ENCODE measurements at regions not wholly inside any gene's neighbourhood (a gene's known extent, or its start where the extent isn't known, plus 50 kb on each side); places are given as distances from the start of the nearest gene placed in this dataset.

- Mint-ChIP-seq H3K27me3 (no peaks in the 10 kb centered on the region), H3K36me3 (ENCODE audit: low read depth) (no peaks in the 10 kb centered on the region), H3K4me1 (no peaks in the 10 kb centered on the region), H3K4me3 (no peak overlapping the region), H3K27ac (no peak overlapping the region)
- peaks cover 4% of the 10 kb centered on the region for H3K9me3 ChIP-seq (ENCODE audit: control insufficient read depth, low read length, poor library complexity, severe bottlenecking)
- ATAC-seq (no peak), DNase-seq (no peak)
Observed at GRCh38 chr4:165757451-165757850, 115.6 kb upstream of the TLL1 start.

DNA sequence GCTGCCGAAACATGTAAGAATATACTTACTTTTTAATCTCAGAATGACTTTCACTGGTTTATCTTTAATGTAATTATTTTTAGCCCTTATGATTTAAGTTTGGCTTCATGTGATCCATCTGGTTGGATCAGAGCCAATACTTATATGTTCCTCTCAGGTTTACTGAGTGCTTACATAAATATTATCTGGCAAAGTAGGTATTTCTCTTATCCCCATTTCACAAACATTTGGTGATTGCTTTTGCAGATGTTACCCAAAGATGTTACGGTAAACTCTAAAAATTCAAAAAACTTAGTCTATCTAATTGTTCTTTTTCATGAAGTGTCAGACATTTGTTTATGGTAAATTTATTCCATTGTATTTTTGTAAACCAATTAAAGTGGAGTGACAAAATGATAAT, 115.0 kb upstream of the TLL1 start:
- Mint-ChIP-seq H3K36me3 (ENCODE audit: low read depth) (no peaks in the 10 kb centered on the region), H3K27me3 (no peaks in the 10 kb centered on the region), H3K4me3 (no peak overlapping the region), H3K27ac (no peak overlapping the region), H3K4me1 (no peaks in the 10 kb centered on the region)
- ATAC-seq (no peak), DNase-seq (no peak)
- peaks cover 4% of the 10 kb centered on the region for H3K9me3 ChIP-seq (ENCODE audit: control insufficient read depth, low read length, poor library complexity, severe bottlenecking)

GRCh38 chr4:165760182-165760581, 112.9 kb upstream of the TLL1 start:
- ATAC-seq, result no peak
- no peak for DNase-seq
- Mint-ChIP-seq H3K4me3 (no peak overlapping the region), H3K27me3 (no peaks in the 10 kb centered on the region), H3K27ac (no peak overlapping the region), H3K4me1 (no peaks in the 10 kb centered on the region), H3K36me3 (ENCODE audit: low read depth) (no peaks in the 10 kb centered on the region)
- peaks cover 4% of the 10 kb centered on the region for H3K9me3 ChIP-seq (ENCODE audit: control insufficient read depth, low read length, poor library complexity, severe bottlenecking)

GRCh38 chr4:165761963-165762362, 111.1 kb upstream of the TLL1 start:
- no peak overlapping the region for H3K4me3 Mint-ChIP-seq
- H3K36me3 Mint-ChIP-seq (ENCODE audit: low read depth), result no peaks in the 10 kb centered on the region
- H3K27me3 Mint-ChIP-seq, result no peaks in the 10 kb centered on the region
- H3K27ac Mint-ChIP-seq, result no peak overlapping the region
- no peak for DNase-seq
- no peak for ATAC-seq
- H3K9me3 ChIP-seq (ENCODE audit: control insufficient read depth, low read length, poor library complexity, severe bottlenecking), result peaks cover 4% of the 10 kb centered on the region
- no peaks in the 10 kb centered on the region for H3K4me1 Mint-ChIP-seq

DNA sequence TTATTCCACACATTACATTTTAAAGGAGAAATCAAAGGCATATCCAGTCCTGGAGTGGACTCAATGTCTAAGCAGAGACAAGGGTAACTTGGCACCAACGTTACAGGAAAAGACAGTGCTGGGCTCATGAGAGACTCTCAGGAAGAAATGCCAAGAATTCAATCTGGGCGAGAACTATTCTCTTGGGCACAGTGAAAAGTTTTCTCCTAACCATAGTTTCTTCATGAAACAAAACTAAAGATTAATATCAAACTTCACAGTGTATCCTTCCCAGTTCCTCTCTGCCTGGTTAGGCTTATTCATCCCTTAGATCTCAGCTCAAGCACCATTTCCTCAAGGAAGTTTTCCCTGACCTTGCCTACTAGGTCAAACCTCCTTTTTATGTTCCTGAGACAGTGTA, 109.4 kb upstream of the TLL1 start:
- Mint-ChIP-seq H3K27ac (no peak overlapping the region), H3K4me1 (no peaks in the 10 kb centered on the region), H3K36me3 (ENCODE audit: low read depth) (no peaks in the 10 kb centered on the region), H3K4me3 (no peak overlapping the region), H3K27me3 (no peaks in the 10 kb centered on the region)
- ATAC-seq, result no peak
- DNase-seq, result no peak
- H3K9me3 ChIP-seq (ENCODE audit: control insufficient read depth, low read length, poor library complexity, severe bottlenecking), result peaks cover 4% of the 10 kb centered on the region

DNA sequence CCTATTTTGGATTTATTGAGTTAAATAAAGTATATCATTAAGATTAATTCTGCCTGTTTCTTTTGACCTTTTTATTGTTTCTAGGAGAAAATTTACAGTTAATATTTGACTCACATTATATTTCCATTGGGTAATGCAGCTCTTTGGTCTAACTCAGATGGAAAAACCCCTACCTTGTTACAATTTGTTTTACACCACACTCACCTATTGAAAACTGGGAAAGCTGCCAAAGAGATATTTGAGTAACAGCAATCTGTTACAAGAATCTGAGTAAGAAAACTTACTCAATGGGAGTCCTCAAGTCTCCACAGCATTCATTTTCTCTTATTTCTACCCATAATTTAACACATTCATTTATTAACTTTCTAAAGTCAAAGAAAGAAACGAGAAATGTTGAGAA, 108.0 kb upstream of the TLL1 start:
- no peaks in the 10 kb centered on the region for H3K36me3 Mint-ChIP-seq (ENCODE audit: low read depth)
- no peaks in the 10 kb centered on the region for H3K27me3 Mint-ChIP-seq
- no peak overlapping the region for H3K4me3 Mint-ChIP-seq
- ATAC-seq (no peak), DNase-seq (no peak)
- no peaks in the 10 kb centered on the region for H3K4me1 Mint-ChIP-seq
- no peak overlapping the region for H3K27ac Mint-ChIP-seq
- no peaks in the 10 kb centered on the region for H3K9me3 ChIP-seq (ENCODE audit: control insufficient read depth, low read length, poor library complexity, severe bottlenecking)

GRCh38 chr4:165766018-165766417, 107.0 kb upstream of the TLL1 start:
- H3K27me3 Mint-ChIP-seq, result no peaks in the 10 kb centered on the region
- H3K27ac Mint-ChIP-seq, result no peak overlapping the region
- no peak for ATAC-seq
- H3K9me3 ChIP-seq (ENCODE audit: control insufficient read depth, low read length, poor library complexity, severe bottlenecking), result no peaks in the 10 kb centered on the region
- DNase-seq, result no peak
- no peaks in the 10 kb centered on the region for H3K4me1 Mint-ChIP-seq
- no peak overlapping the region for H3K4me3 Mint-ChIP-seq
- no peaks in the 10 kb centered on the region for H3K36me3 Mint-ChIP-seq (ENCODE audit: low read depth)

DNA sequence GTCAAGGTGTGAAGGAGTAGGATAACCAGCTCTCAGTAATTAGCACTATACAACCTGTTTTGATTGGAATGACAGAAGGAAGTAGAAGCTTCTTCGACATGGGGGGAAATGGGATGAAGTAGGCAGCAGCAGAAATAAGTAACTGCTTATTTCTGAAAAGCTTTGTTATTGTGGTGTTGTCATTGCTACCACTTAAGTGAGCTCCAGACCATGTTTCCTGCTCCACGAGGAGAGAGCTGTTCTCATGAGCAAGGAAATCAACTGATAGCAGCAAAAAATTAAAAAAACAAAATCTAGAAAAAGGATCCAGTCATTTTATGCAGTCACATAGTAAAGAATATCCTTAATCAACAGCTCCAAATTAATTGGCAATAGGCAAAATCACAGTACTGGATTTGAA, 106.1 kb upstream of the TLL1 start:
- H3K4me3 Mint-ChIP-seq, result no peak overlapping the region
- no peaks in the 10 kb centered on the region for H3K4me1 Mint-ChIP-seq
- ATAC-seq (no peak), DNase-seq (no peak)
- no peaks in the 10 kb centered on the region for H3K9me3 ChIP-seq (ENCODE audit: control insufficient read depth, low read length, poor library complexity, severe bottlenecking)
- H3K36me3 Mint-ChIP-seq (ENCODE audit: low read depth), result no peaks in the 10 kb centered on the region
- H3K27me3 Mint-ChIP-seq, result no peaks in the 10 kb centered on the region
- no peak overlapping the region for H3K27ac Mint-ChIP-seq

- Mint-ChIP-seq H3K4me3 (no peak overlapping the region), H3K36me3 (ENCODE audit: low read depth) (no peaks in the 10 kb centered on the region), H3K27me3 (no peaks in the 10 kb centered on the region), H3K4me1 (no peaks in the 10 kb centered on the region), H3K27ac (no peak overlapping the region)
- ATAC-seq (no peak), DNase-seq (no peak)
- no peaks in the 10 kb centered on the region for H3K9me3 ChIP-seq (ENCODE audit: control insufficient read depth, low read length, poor library complexity, severe bottlenecking)
Observed at GRCh38 chr4:165767671-165768070, 105.4 kb upstream of the TLL1 start.

GRCh38 chr4:165768281-165768680, 104.8 kb upstream of the TLL1 start:
- H3K36me3 Mint-ChIP-seq (ENCODE audit: low read depth), result no peaks in the 10 kb centered on the region
- no peak for DNase-seq
- H3K9me3 ChIP-seq (ENCODE audit: control insufficient read depth, low read length, poor library complexity, severe bottlenecking), result no peaks in the 10 kb centered on the region
- no peak overlapping the region for H3K27ac Mint-ChIP-seq
- H3K4me3 Mint-ChIP-seq, result no peak overlapping the region
- no peaks in the 10 kb centered on the region for H3K4me1 Mint-ChIP-seq
- ATAC-seq, result no peak
- no peaks in the 10 kb centered on the region for H3K27me3 Mint-ChIP-seq

DNA sequence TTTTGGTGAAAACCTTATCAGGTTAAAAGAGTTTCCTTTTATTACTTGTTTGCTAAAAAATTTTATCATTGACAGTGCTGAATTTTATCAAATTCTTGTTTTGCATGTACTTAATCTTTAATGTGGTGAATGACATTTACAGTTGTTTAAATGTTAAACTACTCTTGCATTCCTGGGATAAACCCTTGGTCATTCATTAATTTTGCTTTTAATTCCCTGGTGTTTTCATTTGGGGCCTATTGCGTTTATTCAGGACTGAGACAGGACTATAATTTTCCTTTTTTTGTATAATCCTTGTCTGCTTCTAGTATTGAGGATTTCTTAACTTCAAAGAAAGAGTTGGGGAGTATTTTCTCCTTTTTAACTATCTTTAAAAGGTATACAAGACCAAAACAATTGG, 98.7 kb upstream of the TLL1 start:
- no peaks in the 10 kb centered on the region for H3K9me3 ChIP-seq (ENCODE audit: control insufficient read depth, low read length, poor library complexity, severe bottlenecking)
- H3K4me1 Mint-ChIP-seq, result no peaks in the 10 kb centered on the region
- no peak overlapping the region for H3K27ac Mint-ChIP-seq
- DNase-seq (no peak), ATAC-seq (no peak)
- no peaks in the 10 kb centered on the region for H3K27me3 Mint-ChIP-seq
- H3K4me3 Mint-ChIP-seq, result no peak overlapping the region
- no peaks in the 10 kb centered on the region for H3K36me3 Mint-ChIP-seq (ENCODE audit: low read depth)

- Mint-ChIP-seq H3K27me3 (no peaks in the 10 kb centered on the region), H3K36me3 (ENCODE audit: low read depth) (no peaks in the 10 kb centered on the region), H3K4me1 (no peaks in the 10 kb centered on the region), H3K27ac (no peak overlapping the region), H3K4me3 (no peak overlapping the region)
- DNase-seq (no peak), ATAC-seq (no peak)
- H3K9me3 ChIP-seq (ENCODE audit: control insufficient read depth, low read length, poor library complexity, severe bottlenecking), result no peaks in the 10 kb centered on the region
Observed at GRCh38 chr4:165779950-165780670, 92.9 kb upstream of the TLL1 start.

- Mint-ChIP-seq H3K4me3 (no peak overlapping the region), H3K27ac (no peak overlapping the region), H3K27me3 (no peaks in the 10 kb centered on the region), H3K36me3 (ENCODE audit: low read depth) (no peaks in the 10 kb centered on the region), H3K4me1 (no peaks in the 10 kb centered on the region)
- DNase-seq (no peak), ATAC-seq (no peak)
- H3K9me3 ChIP-seq (ENCODE audit: control insufficient read depth, low read length, poor library complexity, severe bottlenecking), result no peaks in the 10 kb centered on the region
Observed at GRCh38 chr4:165780735-165781134, 92.3 kb upstream of the TLL1 start.

DNA sequence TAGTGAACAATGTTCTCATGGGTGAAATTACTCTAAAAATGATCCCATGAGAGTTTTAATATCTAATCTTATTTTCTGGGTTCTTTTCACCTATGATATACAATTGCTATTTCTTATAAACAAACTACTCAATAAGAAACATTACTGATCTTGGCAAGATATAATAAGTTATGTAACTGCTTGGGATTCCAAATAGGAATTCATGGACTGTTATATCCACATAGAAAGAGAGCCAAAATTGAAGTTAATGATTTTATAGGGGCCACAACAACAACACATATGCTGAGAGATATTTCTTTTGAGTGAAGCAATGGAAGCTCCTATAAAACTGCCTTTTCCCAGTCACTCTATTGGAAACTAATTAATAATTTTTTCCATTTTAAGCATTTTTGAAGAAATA, 90.4 kb upstream of the TLL1 start:
- no peaks in the 10 kb centered on the region for H3K36me3 Mint-ChIP-seq (ENCODE audit: low read depth)
- H3K27ac Mint-ChIP-seq, result no peak overlapping the region
- no peak for ATAC-seq
- no peak for DNase-seq
- no peak overlapping the region for H3K4me3 Mint-ChIP-seq
- no peaks in the 10 kb centered on the region for H3K4me1 Mint-ChIP-seq
- no peaks in the 10 kb centered on the region for H3K9me3 ChIP-seq (ENCODE audit: control insufficient read depth, low read length, poor library complexity, severe bottlenecking)
- H3K27me3 Mint-ChIP-seq, result no peaks in the 10 kb centered on the region
